Activated naive CD4-positive, alpha-beta T cell treated with anti-CD3 and anti-CD28 coated beads for 36 hours (primary cell): ENCODE measurements at regions not wholly inside any gene's neighbourhood (a gene's known extent, or its start where the extent isn't known, plus 50 kb on each side); places are given as distances from the start of the nearest gene placed in this dataset.

Experiments used
- CTCF ChIA-PET: fragments of 350-600 bp; sonication (Branson Sonifier 250); formaldehyde crosslinking; loops from one replicate; lab custom pipeline; 2021; ENCODE audit warnings: antibody characterized with exemption; lab: Charles Lee
- DNase-seq: peaks from one replicate; pipeline ENCODE4 v3.0.0-alpha.2; 2020
- H3K27ac Mint-ChIP-seq: one replicate; pipeline ENCODE4 v1.8.0; 2021; ENCODE audit warnings: mild to moderate bottlenecking, mixed read lengths
- H3K27me3 Mint-ChIP-seq: one replicate; pipeline ENCODE4 v1.8.0; 2021; ENCODE audit warnings: low read depth, mixed read lengths
- H3K36me3 Mint-ChIP-seq: one replicate; pipeline ENCODE4 v1.8.0; 2021; ENCODE audit warnings: low read depth, mixed read lengths
- H3K4me1 Mint-ChIP-seq: one replicate; pipeline ENCODE4 v1.8.0; 2021; ENCODE audit warnings: low read depth, mixed read lengths
- H3K4me3 Mint-ChIP-seq: one replicate; pipeline ENCODE4 v1.8.0; 2021; ENCODE audit warnings: mild to moderate bottlenecking, moderate library complexity, mixed read lengths
- H3K9me3 Mint-ChIP-seq: one replicate; pipeline ENCODE4 v1.8.0; 2021; ENCODE audit warnings: mixed read lengths
- intact Hi-C: fragments of 100-400 bp; cut with micrococcal nuclease; formaldehyde crosslinking; loops from one replicate; pipeline ENCODE4 v1.15.1; 2023

GRCh38 chr3:187896646-187897045 lies 151.4 kb upstream of the BCL6 start:
- H3K4me3 Mint-ChIP-seq = no peak overlapping the region
- H3K27me3 Mint-ChIP-seq = no peaks in the 10 kb centered on the region
- CTCF ChIA-PET = no interaction called here
- H3K9me3 Mint-ChIP-seq = no peaks in the 10 kb centered on the region
- peaks cover 3% of the 10 kb centered on the region for H3K4me1 Mint-ChIP-seq
- no peaks in the 10 kb centered on the region for H3K36me3 Mint-ChIP-seq
- H3K27ac Mint-ChIP-seq = no peak overlapping the region
- intact Hi-C loops = no loop called here
- no peak for DNase-seq

GRCh38 chr3:187899246-187899645 lies 154.0 kb upstream of the BCL6 start:
- H3K36me3 Mint-ChIP-seq = no peaks in the 10 kb centered on the region
- CTCF ChIA-PET = no interaction called here
- intact Hi-C loops = no loop called here

GRCh38 chr3:187900993-187901755 lies 155.9 kb upstream of the BCL6 start:
- H3K27ac Mint-ChIP-seq = no peak overlapping the region
- intact Hi-C loops = no loop called here
- no peaks in the 10 kb centered on the region for H3K9me3 Mint-ChIP-seq
- H3K27me3 Mint-ChIP-seq = no peaks in the 10 kb centered on the region
- H3K4me1 Mint-ChIP-seq = peaks cover 7% of the 10 kb centered on the region
- CTCF ChIA-PET = no interaction called here
- no peak overlapping the region for H3K4me3 Mint-ChIP-seq
- no peaks in the 10 kb centered on the region for H3K36me3 Mint-ChIP-seq
- no peak for DNase-seq

More at GRCh38 chr3:187899246-187899645, 154.0 kb upstream of the BCL6 start:
- Mint-ChIP-seq H3K4me3 (no peak overlapping the region), H3K9me3 (no peaks in the 10 kb centered on the region), H3K4me1 (peaks cover 7% of the 10 kb centered on the region), H3K27ac (no peak overlapping the region), H3K27me3 (no peaks in the 10 kb centered on the region)
- DNase-seq = no peak

- H3K4me3 Mint-ChIP-seq = no peak overlapping the region
- intact Hi-C loops = no loop called here
- CTCF ChIA-PET = no interaction called here
- no peak for DNase-seq
- no peak overlapping the region for H3K27ac Mint-ChIP-seq
- H3K9me3 Mint-ChIP-seq = no peaks in the 10 kb centered on the region
- no peaks in the 10 kb centered on the region for H3K36me3 Mint-ChIP-seq
- H3K27me3 Mint-ChIP-seq = no peaks in the 10 kb centered on the region
- peaks cover 7% of the 10 kb centered on the region for H3K4me1 Mint-ChIP-seq
Measured at GRCh38 chr3:187902041-187902471, 156.8 kb upstream of the BCL6 start.

- no peak for DNase-seq
- Mint-ChIP-seq H3K9me3 (no peaks in the 10 kb centered on the region), H3K27me3 (no peaks in the 10 kb centered on the region), H3K36me3 (no peaks in the 10 kb centered on the region), H3K4me1 (peaks cover 7% of the 10 kb centered on the region), H3K27ac (no peak overlapping the region), H3K4me3 (no peak overlapping the region)
- CTCF ChIA-PET = no interaction called here
- intact Hi-C loops = no loop called here
Measured at GRCh38 chr3:187902936-187903335, 157.7 kb upstream of the BCL6 start.

- DNase-seq = no peak
- CTCF ChIA-PET = no interaction called here
- intact Hi-C loops = no loop called here
- no peak overlapping the region for H3K27ac Mint-ChIP-seq
- H3K4me3 Mint-ChIP-seq = no peak overlapping the region
- H3K4me1 Mint-ChIP-seq = peaks cover 7% of the 10 kb centered on the region
- no peaks in the 10 kb centered on the region for H3K27me3 Mint-ChIP-seq
- H3K9me3 Mint-ChIP-seq = no peaks in the 10 kb centered on the region
- no peaks in the 10 kb centered on the region for H3K36me3 Mint-ChIP-seq
Measured at GRCh38 chr3:187903697-187904096, 158.4 kb upstream of the BCL6 start.

- no peak for DNase-seq
- H3K4me1 Mint-ChIP-seq = peaks cover 6% of the 10 kb centered on the region
- intact Hi-C loops = no loop called here
- no peak overlapping the region for H3K4me3 Mint-ChIP-seq
- no peaks in the 10 kb centered on the region for H3K36me3 Mint-ChIP-seq
- H3K9me3 Mint-ChIP-seq = no peaks in the 10 kb centered on the region
- CTCF ChIA-PET = interaction anchor here (0.6 to 0.8 kb wide), 2 partner anchors 122 to 460 kb away, joined by 3 to 4 read pairs; no protein-coding TSS in a partner anchor
- no peaks in the 10 kb centered on the region for H3K27me3 Mint-ChIP-seq
- H3K27ac Mint-ChIP-seq = no peak overlapping the region
Measured at GRCh38 chr3:187906416-187906815, 161.1 kb upstream of the BCL6 start.

- no peak overlapping the region for H3K27ac Mint-ChIP-seq
- intact Hi-C loops = no loop called here
- CTCF ChIA-PET = interaction anchor here (0.6 kb wide), 1 partner anchor 460 kb away, joined by 4 read pairs; no protein-coding TSS in a partner anchor
- H3K4me1 Mint-ChIP-seq = peaks cover under 1% of the 10 kb centered on the region
- no peaks in the 10 kb centered on the region for H3K9me3 Mint-ChIP-seq
- DNase-seq = no peak
- H3K36me3 Mint-ChIP-seq = no peaks in the 10 kb centered on the region
- H3K27me3 Mint-ChIP-seq = no peaks in the 10 kb centered on the region
- no peak overlapping the region for H3K4me3 Mint-ChIP-seq
Measured at GRCh38 chr3:187906920-187907319, 161.7 kb upstream of the BCL6 start.

GRCh38 chr3:187909866-187910265 lies 164.6 kb upstream of the BCL6 start:
- DNase-seq = no peak

GRCh38 chr3:187912007-187912406 lies 166.7 kb upstream of the BCL6 start:
- intact Hi-C loops = loop anchor here (10.0 kb wide), 1 partner anchor 673 kb away; no protein-coding TSS in a partner anchor
- no peaks in the 10 kb centered on the region for H3K27me3 Mint-ChIP-seq

More at GRCh38 chr3:187909866-187910265, 164.6 kb upstream of the BCL6 start:
- no peaks in the 10 kb centered on the region for H3K27me3 Mint-ChIP-seq
- CTCF ChIA-PET = interaction anchor here (0.8 kb wide), 1 partner anchor 32 kb away, joined by 4 read pairs; no protein-coding TSS in a partner anchor
- H3K4me3 Mint-ChIP-seq = no peak overlapping the region
- H3K27ac Mint-ChIP-seq = no peak overlapping the region
- H3K4me1 Mint-ChIP-seq = peaks cover 6% of the 10 kb centered on the region
- no peaks in the 10 kb centered on the region for H3K36me3 Mint-ChIP-seq
- H3K9me3 Mint-ChIP-seq = no peaks in the 10 kb centered on the region
- intact Hi-C loops = loop anchor here (10.0 kb wide), 1 partner anchor 675 kb away; no protein-coding TSS in a partner anchor

GRCh38 chr3:187913617-187914033 lies 168.4 kb upstream of the BCL6 start:
- Mint-ChIP-seq H3K27me3 (no peaks in the 10 kb centered on the region), H3K9me3 (no peaks in the 10 kb centered on the region), H3K4me1 (peaks cover 39% of the 10 kb centered on the region), H3K4me3 (no peak overlapping the region), H3K27ac (no peak overlapping the region), H3K36me3 (no peaks in the 10 kb centered on the region)
- DNase-seq = no peak
- intact Hi-C loops = loop anchor here (10.0 kb wide), 1 partner anchor 671 kb away; no protein-coding TSS in a partner anchor
- CTCF ChIA-PET = interaction anchor here (0.6 to 0.9 kb wide), 2 partner anchors 175 to 564 kb away, joined by 3 read pairs; no protein-coding TSS in a partner anchor

More at GRCh38 chr3:187912007-187912406, 166.7 kb upstream of the BCL6 start:
- Mint-ChIP-seq H3K36me3 (no peaks in the 10 kb centered on the region), H3K27ac (no peak overlapping the region), H3K4me3 (no peak overlapping the region), H3K9me3 (no peaks in the 10 kb centered on the region), H3K4me1 (peaks cover 24% of the 10 kb centered on the region)
- no peak for DNase-seq
- CTCF ChIA-PET = no interaction called here

- CTCF ChIA-PET = interaction anchor here (0.9 kb wide), 1 partner anchor 176 kb away, joined by 3 read pairs; no protein-coding TSS in a partner anchor
- H3K9me3 Mint-ChIP-seq = no peaks in the 10 kb centered on the region
- H3K4me1 Mint-ChIP-seq = peaks cover 45% of the 10 kb centered on the region
- no peaks in the 10 kb centered on the region for H3K36me3 Mint-ChIP-seq
- intact Hi-C loops = loop anchor here (10.0 kb wide), 1 partner anchor 671 kb away; no protein-coding TSS in a partner anchor
- H3K27ac Mint-ChIP-seq = no peak overlapping the region
- DNase-seq = no peak
- no peaks in the 10 kb centered on the region for H3K27me3 Mint-ChIP-seq
- no peak overlapping the region for H3K4me3 Mint-ChIP-seq
Measured at GRCh38 chr3:187914231-187914630, 169.0 kb upstream of the BCL6 start.
